Loucy (cell line): ENCODE measurements at regions not wholly inside any gene's neighbourhood (a gene's known extent, or its start where the extent isn't known, plus 50 kb on each side); places are given as distances from the start of the nearest gene placed in this dataset.

Source experiments
- H2AFZ ChIP-seq: fragments of 200-600 bp; sonication (generic); 2 replicates; pipeline ENCODE4 v1.6.0; 2016; ENCODE audit warnings: antibody characterized with exemption, mild to moderate bottlenecking, low read length, moderate library complexity
- H3F3A ChIP-seq: fragments of 200-600 bp; 2 replicates; pipeline ENCODE4 v1.6.0; 2016; ENCODE audit warnings: antibody characterized with exemption, low read depth, mild to moderate bottlenecking
- H3K27me3 ChIP-seq: fragments of 200-600 bp; sonication (generic); 2 replicates; pipeline ENCODE4 v1.6.1; 2014; ENCODE audit warnings: low read length, mild to moderate bottlenecking; ENCODE audit not compliant: insufficient read depth, poor library complexity, severe bottlenecking
- H3K36me3 ChIP-seq: fragments of 200-600 bp; sonication (generic); 2 replicates; pipeline ENCODE4 v1.6.1; 2016; ENCODE audit warnings: low read length; ENCODE audit not compliant: insufficient read depth
- H3K4me1 ChIP-seq: fragments of 200-600 bp; sonication (generic); 2 replicates; pipeline ENCODE4 v1.5.1; 2014; ENCODE audit warnings: low read length, mild to moderate bottlenecking; ENCODE audit not compliant: insufficient read depth, poor library complexity, severe bottlenecking
- H3K4me2 ChIP-seq: fragments of 200-600 bp; sonication (generic); 2 replicates; pipeline ENCODE4 v1.6.0; 2014; ENCODE audit warnings: antibody characterized with exemption, low read length, low read depth, mild to moderate bottlenecking; ENCODE audit not compliant: poor library complexity, severe bottlenecking
- H3K4me3 ChIP-seq: fragments of 200-600 bp; sonication (generic); 2 replicates; pipeline ENCODE4 v1.5.1; 2014; ENCODE audit warnings: low read length, mild to moderate bottlenecking, mixed read lengths; ENCODE audit not compliant: poor library complexity, severe bottlenecking
- H3K79me2 ChIP-seq: fragments of 200-600 bp; sonication (generic); 2 replicates; pipeline ENCODE4 v1.6.1; 2014; ENCODE audit warnings: low read length; ENCODE audit not compliant: insufficient read depth
- H3K9ac ChIP-seq: fragments of 200-600 bp; sonication (generic); 2 replicates; pipeline ENCODE4 v1.6.0; 2014; ENCODE audit warnings: mild to moderate bottlenecking, low read depth, low read length, moderate library complexity; ENCODE audit not compliant: poor library complexity, severe bottlenecking
- H3K9me2 ChIP-seq: fragments of 200-600 bp; sonication (generic); replicated peaks from 2 replicates; pipeline ENCODE4 v1.6.1; 2016; ENCODE audit warnings: low read depth, low read length, mixed read lengths
- H3K9me3 ChIP-seq: fragments of 200-600 bp; sonication (generic); 2 replicates; pipeline ENCODE4 v1.6.1; 2014; ENCODE audit warnings: mild to moderate bottlenecking, antibody characterized with exemption, low read length, low read depth; ENCODE audit not compliant: insufficient read depth
- H4K20me1 ChIP-seq: fragments of 200-600 bp; sonication (generic); 2 replicates; pipeline ENCODE4 v1.6.0; 2014; ENCODE audit warnings: antibody characterized with exemption, low read length, mild to moderate bottlenecking; ENCODE audit not compliant: insufficient read depth, poor library complexity, severe bottlenecking
- EZH2phosphoT487 ChIP-seq: fragments of 200-600 bp; IDR thresholded peaks from 2 replicates; pipeline ENCODE4 v1.6.1; 2018; ENCODE audit warnings: antibody characterized with exemption, mild to moderate bottlenecking, moderate library complexity, borderline replicate concordance
- TF ChIP-seq, protein P1 (sequence below): fragments of 200-600 bp; sonication (generic); conservative IDR thresholded peaks from 2 replicates; pipeline ENCODE4 v1.5.1; 2014; ENCODE audit warnings: mild to moderate bottlenecking, antibody characterized with exemption, low read length

DNA sequence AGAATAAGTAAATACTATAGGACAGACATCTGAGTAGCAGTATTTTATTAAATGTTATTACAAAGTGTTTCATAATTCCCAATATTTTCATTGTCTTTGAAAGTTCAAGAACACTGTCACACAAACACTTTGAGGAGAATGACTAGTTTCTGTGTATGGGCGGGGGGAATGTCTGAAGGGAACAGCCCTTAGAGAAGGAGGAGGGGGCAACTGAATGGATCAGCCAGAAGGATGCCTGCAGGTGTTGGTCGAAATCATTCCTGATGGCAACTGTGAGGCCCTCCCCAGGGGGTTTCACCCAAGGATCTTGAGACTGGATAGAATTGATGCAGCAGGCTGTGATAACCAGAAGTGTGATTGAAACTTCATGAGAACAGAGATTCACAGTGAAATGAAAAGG lies 223.2 kb upstream of the C1orf87 start:
- Histone ChIP-seq H3K79me2 (no peaks in the 10 kb centered on the region), H3K4me3 (no peak overlapping the region), H3K9ac (no peak overlapping the region), H3K27me3 (no peaks in the 10 kb centered on the region), H3K36me3 (no peaks in the 10 kb centered on the region), H2AFZ (no peak overlapping the region), H3K4me1 (peaks cover 22% of the 10 kb centered on the region), H3K4me2 (no peak overlapping the region), H3K9me3 (no peaks in the 10 kb centered on the region), H3F3A (no peaks in the 10 kb centered on the region), H4K20me1 (no peaks in the 10 kb centered on the region), H3K9me2 (no peaks in the 10 kb centered on the region)
- TF ChIP-seq EZH2phosphoT487, result no peak

DNA sequence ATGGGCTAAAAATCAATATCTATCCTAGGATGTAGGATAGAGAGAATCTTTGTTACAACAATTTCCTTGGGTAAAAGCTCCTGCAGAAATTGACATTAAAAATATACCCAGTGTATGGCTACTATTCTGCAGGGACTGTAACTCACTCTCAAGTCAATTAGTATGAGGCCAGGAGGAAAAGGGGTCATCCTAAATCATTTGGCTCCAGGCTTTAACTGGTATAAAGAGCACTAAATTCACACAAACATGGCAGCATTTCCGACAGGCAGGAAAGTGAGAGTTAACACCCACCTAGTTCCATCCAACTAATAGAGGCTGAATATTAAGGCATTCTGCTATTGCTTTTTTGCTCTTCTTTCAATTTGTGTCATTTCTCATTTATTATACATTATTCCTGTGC lies 218.6 kb upstream of the C1orf87 start:
- Histone ChIP-seq H2AFZ (no peak overlapping the region), H3K79me2 (no peaks in the 10 kb centered on the region), H3K4me1 (no peaks in the 10 kb centered on the region), H3K9me2 (no peaks in the 10 kb centered on the region), H3K9me3 (no peaks in the 10 kb centered on the region), H3K36me3 (no peaks in the 10 kb centered on the region), H3K27me3 (no peaks in the 10 kb centered on the region), H3K4me3 (no peak overlapping the region), H3K9ac (no peak overlapping the region), H3F3A (no peaks in the 10 kb centered on the region), H4K20me1 (no peaks in the 10 kb centered on the region), H3K4me2 (no peak overlapping the region)
- no peak for TF ChIP-seq EZH2phosphoT487
- TF ChIP-seq, protein P1, sequence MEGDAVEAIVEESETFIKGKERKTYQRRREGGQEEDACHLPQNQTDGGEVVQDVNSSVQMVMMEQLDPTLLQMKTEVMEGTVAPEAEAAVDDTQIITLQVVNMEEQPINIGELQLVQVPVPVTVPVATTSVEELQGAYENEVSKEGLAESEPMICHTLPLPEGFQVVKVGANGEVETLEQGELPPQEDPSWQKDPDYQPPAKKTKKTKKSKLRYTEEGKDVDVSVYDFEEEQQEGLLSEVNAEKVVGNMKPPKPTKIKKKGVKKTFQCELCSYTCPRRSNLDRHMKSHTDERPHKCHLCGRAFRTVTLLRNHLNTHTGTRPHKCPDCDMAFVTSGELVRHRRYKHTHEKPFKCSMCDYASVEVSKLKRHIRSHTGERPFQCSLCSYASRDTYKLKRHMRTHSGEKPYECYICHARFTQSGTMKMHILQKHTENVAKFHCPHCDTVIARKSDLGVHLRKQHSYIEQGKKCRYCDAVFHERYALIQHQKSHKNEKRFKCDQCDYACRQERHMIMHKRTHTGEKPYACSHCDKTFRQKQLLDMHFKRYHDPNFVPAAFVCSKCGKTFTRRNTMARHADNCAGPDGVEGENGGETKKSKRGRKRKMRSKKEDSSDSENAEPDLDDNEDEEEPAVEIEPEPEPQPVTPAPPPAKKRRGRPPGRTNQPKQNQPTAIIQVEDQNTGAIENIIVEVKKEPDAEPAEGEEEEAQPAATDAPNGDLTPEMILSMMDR, result no peak

DNA sequence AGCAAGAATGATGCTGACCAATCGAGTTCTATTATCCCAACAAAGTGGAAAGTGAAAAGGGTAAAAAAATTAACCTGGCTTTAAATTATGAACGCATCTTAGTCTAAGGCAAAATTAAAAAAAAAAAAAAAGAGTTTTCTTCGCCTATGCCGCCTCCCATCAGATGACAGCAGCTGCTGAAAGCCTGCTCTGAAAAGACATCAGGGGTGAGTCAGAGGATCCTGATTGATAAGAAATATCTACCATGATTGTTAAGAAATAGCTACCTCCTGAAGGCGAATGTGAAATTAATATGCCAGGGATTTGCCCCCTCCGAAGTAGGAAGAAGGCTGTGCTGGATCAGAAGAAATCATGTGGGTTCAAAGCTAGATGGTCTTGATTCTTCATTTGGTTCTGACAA lies 216.8 kb upstream of the C1orf87 start:
- Histone ChIP-seq H3K9me3 (no peaks in the 10 kb centered on the region), H3K79me2 (no peaks in the 10 kb centered on the region), H3F3A (no peaks in the 10 kb centered on the region), H3K9ac (no peak overlapping the region), H3K4me3 (no peak overlapping the region), H3K36me3 (no peaks in the 10 kb centered on the region), H3K4me1 (no peaks in the 10 kb centered on the region), H2AFZ (no peak overlapping the region), H4K20me1 (no peaks in the 10 kb centered on the region), H3K4me2 (no peak overlapping the region), H3K9me2 (no peaks in the 10 kb centered on the region), H3K27me3 (no peaks in the 10 kb centered on the region)
- TF ChIP-seq EZH2phosphoT487, result no peak
- TF ChIP-seq, protein P1, result no peak

DNA sequence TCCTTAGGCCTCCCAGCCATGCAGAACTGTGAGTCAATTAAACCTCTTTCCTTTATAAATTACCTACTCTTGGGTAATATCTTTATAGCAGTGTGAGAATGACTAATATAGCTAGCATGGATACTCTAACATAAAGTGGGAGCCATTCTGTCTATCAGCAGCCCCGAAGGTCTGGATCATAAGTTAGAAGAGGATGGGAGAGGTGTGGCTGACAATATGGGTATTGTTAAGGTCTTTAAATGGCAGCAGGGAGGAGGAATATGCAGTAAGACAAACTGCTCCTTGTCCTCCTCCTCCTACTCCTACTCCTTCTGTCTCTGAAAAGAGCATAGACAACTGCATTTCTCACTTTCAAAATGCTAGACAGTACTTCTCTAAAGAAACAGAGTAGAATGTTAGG lies 214.0 kb upstream of the C1orf87 start:
- H4K20me1 ChIP-seq, result no peaks in the 10 kb centered on the region
- H2AFZ ChIP-seq, result no peak overlapping the region
- H3K9me3 ChIP-seq, result no peaks in the 10 kb centered on the region
- H3K79me2 ChIP-seq, result no peaks in the 10 kb centered on the region
- H3K9ac ChIP-seq, result no peak overlapping the region
- TF ChIP-seq, protein P1, result no peak
- no peak for TF ChIP-seq EZH2phosphoT487
- H3K27me3 ChIP-seq, result no peaks in the 10 kb centered on the region
- H3F3A ChIP-seq, result no peaks in the 10 kb centered on the region
- H3K36me3 ChIP-seq, result no peaks in the 10 kb centered on the region
- no peaks in the 10 kb centered on the region for H3K4me1 ChIP-seq
- no peak overlapping the region for H3K4me3 ChIP-seq
- H3K9me2 ChIP-seq, result no peaks in the 10 kb centered on the region
- H3K4me2 ChIP-seq, result no peak overlapping the region
